ENCODE measurements at regions not wholly inside any gene's neighbourhood (a gene's known extent, or its start where the extent isn't known, plus 50 kb on each side); places are given as distances from the start of the nearest gene placed in this dataset.
A peak's percentile ranks its signal among the peaks of the same experiment; 100 is the strongest.

GRCh38 chr9:717722-718121 lies 123.8 kb upstream of the DMRT1 start:
- ChIA-PET CTCF (no interaction called here), POLR2A (ENCODE audit: unreplicated experiment) (no interaction called here)
- no TSS peak for BruUV-seq (replicated peaks)
- no peak overlapping the region for H2AFZ ChIP-seq (replicated peaks; ENCODE audit: low read length, poor library complexity)
- peak overlapping the region; percentile 27 for H2BK5ac ChIP-seq (ENCODE audit: low read depth, low read length, poor library complexity, severe bottlenecking)
- H3K4me1 ChIP-seq (ENCODE audit: control insufficient read depth, insufficient read depth, low read length) = peaks cover 20% of the 10 kb centered on the region
- peaks cover 15% of the 10 kb centered on the region for H3K9me1 ChIP-seq (ENCODE audit: insufficient read depth, low read length)
- no peak overlapping the region for H3K4me2 ChIP-seq (ENCODE audit: low read depth, low read length)
- no peak overlapping the region for H4K91ac ChIP-seq (ENCODE audit: insufficient read depth, low read depth, low read length)
- DNase-seq (no peak), ATAC-seq (ENCODE audit: low read depth) (no peak)
- H4K20me1 ChIP-seq (ENCODE audit: insufficient read depth, low read length) = no peaks in the 10 kb centered on the region
- dilution Hi-C loops (cut with HindIII; ENCODE audit: low sequenced_read_pairs, unreplicated experiment) (no loop called here), in situ Hi-C loops (cut with MboI; ENCODE audit: low sequenced_read_pairs) (no loop called here), intact Hi-C loops (cut with micrococcal nuclease) (no loop called here)
- no peaks in the 10 kb centered on the region for H3K9me3 ChIP-seq (ENCODE audit: control insufficient read depth, insufficient read depth, low read length)
- H3K56ac ChIP-seq (ENCODE audit: extremely low read depth, insufficient read depth, low read length) = no peak overlapping the region
- H2BK20ac ChIP-seq (ENCODE audit: low read depth, low read length) = no peak overlapping the region
- H3K27me3 ChIP-seq (ENCODE audit: control insufficient read depth, insufficient read depth, low read length) = no peaks in the 10 kb centered on the region
- no peak overlapping the region for H4K5ac ChIP-seq (ENCODE audit: low read depth, low read length)
- no peak overlapping the region for H2BK15ac ChIP-seq (ENCODE audit: low read depth, low read length)
- no peak overlapping the region for H3K4me3 ChIP-seq (ENCODE audit: insufficient read depth, low read depth, low read length)
- no peak for TF ChIP-seq MAZ (IDR thresholded peaks at IDR 0.05; ENCODE audit: borderline replicate concordance, low read depth, low read length)
- no peak for TF ChIP-seq FOS (IDR thresholded peaks at IDR 0.05; ENCODE audit: low read depth, low read length)
- no peak for TF ChIP-seq RCOR1 (IDR thresholded peaks at IDR 0.05; ENCODE audit: insufficient replicate concordance, low read length)
- TF ChIP-seq USF2 (IDR thresholded peaks at IDR 0.05; ENCODE audit: low read depth, low read length) = no peak
- no peak overlapping the region for H4K8ac ChIP-seq (ENCODE audit: low read depth in 2 of 2, low read length in 2 of 2)
- H3K14ac ChIP-seq (replicated peaks; ENCODE audit: low read depth, low read length) = no peak overlapping the region
- H3K27ac ChIP-seq (ENCODE audit: insufficient read depth, low read length) = no peak overlapping the region
- H3K9ac ChIP-seq (ENCODE audit: low read depth, low read length) = no peak overlapping the region
- WGBS, 2 experiments (ENCODE audit: extremely low coverage in 2 of 2, insufficient read length in 1 of 2) = no CpG with 5 or more reads among the region's 5 CpGs
- no peak overlapping the region for H3K23ac ChIP-seq (ENCODE audit: low read depth, low read length)
- H2AK5ac ChIP-seq (ENCODE audit: low read depth, low read length) = no peak overlapping the region
- no peak overlapping the region for H2BK120ac ChIP-seq (ENCODE audit: low read depth, low read length)
- peaks cover 33 to 69% of the 10 kb centered on the region in 2 experiments for H3K79me1 ChIP-seq (ENCODE audit: low read depth in 1 of 2, low read length in 2 of 2)
- no peak overlapping the region for H2AK9ac ChIP-seq (replicated peaks; ENCODE audit: low read depth, low read length, poor library complexity)
- no peak overlapping the region for H3K4ac ChIP-seq (ENCODE audit: low read depth, low read length)
- peaks cover 13% of the 10 kb centered on the region for H3K36me3 ChIP-seq (ENCODE audit: control insufficient read depth, insufficient read depth, low read length)
- no peak overlapping the region for H3K18ac ChIP-seq (ENCODE audit: low read depth, low read length)

Data from IMR-90 (cell line).